CD14-positive monocyte (primary cell): ENCODE measurements at regions not wholly inside any gene's neighbourhood (a gene's known extent, or its start where the extent isn't known, plus 50 kb on each side); places are given as distances from the start of the nearest gene placed in this dataset.

ENCODE experiments used
- DNase-seq, 3 donors: peaks; one replicate each; pipeline ENCODE4 v3.0.0-alpha.2; 2011 to 2022
- H2AFZ ChIP-seq: 2 replicates; pipeline ENCODE4 v1.6.0; 2012; ENCODE audit warnings: mild to moderate bottlenecking, low read depth, low read length, inconsistent platforms; ENCODE audit not compliant: insufficient read depth, poor library complexity, severe bottlenecking
- H3K27ac ChIP-seq, 2 donors: 1 replicate in 1 of 2; 2 replicates in 1 of 2; pipeline ENCODE4 v1.5.1; 2012 to 2013; ENCODE audit warnings: low read length in 2 of 2, control low read depth in 1 of 2, inconsistent platforms in 1 of 2, low read depth in 1 of 2, mild to moderate bottlenecking in 1 of 2
- H3K27me3 ChIP-seq, 2 donors: one replicate each; pipeline versions ENCODE4 v1.6.0 to v1.6.1; 2011 to 2013; ENCODE audit warnings: low read length in 2 of 2; ENCODE audit not compliant: control insufficient read depth in 2 of 2, insufficient read depth in 2 of 2
- H3K36me3 ChIP-seq, 2 donors: replicated peaks in 1 of 2; 1 replicate in 1 of 2; 2 replicates in 1 of 2; pipeline versions ENCODE4 v1.5.1 to v1.6.1; 2012 to 2013; ENCODE audit warnings: low read length in 2 of 2, control low read depth in 1 of 2, inconsistent platforms in 1 of 2, mild to moderate bottlenecking in 1 of 2; ENCODE audit not compliant: insufficient read depth in 2 of 2, control insufficient read depth in 1 of 2
- H3K4me1 ChIP-seq, 2 donors: 1 replicate in 1 of 2; 2 replicates in 1 of 2; pipeline versions ENCODE4 v1.5.1 to v1.6.1; 2012 to 2013; ENCODE audit warnings: low read length in 2 of 2, control low read depth in 1 of 2, inconsistent platforms in 1 of 2, mild to moderate bottlenecking in 1 of 2, moderate library complexity in 1 of 2; ENCODE audit not compliant: insufficient read depth in 2 of 2, control insufficient read depth in 1 of 2
- H3K4me2 ChIP-seq: replicated peaks from 2 replicates; pipeline ENCODE3; 2012; ENCODE audit warnings: low read length, moderate library complexity, mild to moderate bottlenecking; ENCODE audit not compliant: poor library complexity, severe bottlenecking; ENCODE audit errors: extremely low read depth
- H3K4me3 ChIP-seq, 3 experiments: fragments of 200-600 bp in 1 of 3; sonication (generic) in 1 of 3; replicated peaks in 1 of 3; 1 replicate in 2 of 3; 2 replicates in 1 of 3; pipeline ENCODE4 v1.5.1; 2011 to 2013; ENCODE audit warnings: low read length in 3 of 3, mild to moderate bottlenecking in 3 of 3, control low read depth in 2 of 3, low read depth in 2 of 3, inconsistent platforms in 1 of 3, moderate library complexity in 1 of 3
- H3K79me2 ChIP-seq: 2 replicates; pipeline ENCODE4 v1.6.0; 2012; ENCODE audit warnings: mild to moderate bottlenecking, control low read depth, inconsistent platforms, low read length, moderate library complexity; ENCODE audit not compliant: insufficient read depth
- H3K9ac ChIP-seq: 2 replicates; pipeline ENCODE4 v1.6.0; 2017; ENCODE audit warnings: low read length, mild to moderate bottlenecking; ENCODE audit not compliant: insufficient read depth, poor library complexity, severe bottlenecking
- H3K9me3 ChIP-seq, 2 donors: replicated peaks in 1 of 2; 1 replicate in 1 of 2; 2 replicates in 1 of 2; pipeline versions ENCODE4 v1.5.1 to v1.6.1; 2012 to 2013; ENCODE audit warnings: low read length in 2 of 2, control low read depth in 1 of 2; ENCODE audit not compliant: control insufficient read depth in 1 of 2, insufficient read depth in 1 of 2
- H4K20me1 ChIP-seq: 2 replicates; pipeline ENCODE4 v1.6.0; 2012; ENCODE audit warnings: mild to moderate bottlenecking, low read length, control low read depth, moderate library complexity; ENCODE audit not compliant: insufficient read depth
- H3K27ac Mint-ChIP-seq, 7 donors: one replicate each; pipeline ENCODE4 v1.8.0; 2020; ENCODE audit warnings: mild to moderate bottlenecking in 7 of 7, mixed read lengths in 7 of 7, moderate library complexity in 6 of 7, inconsistent platforms in 2 of 7
- H3K27me3 Mint-ChIP-seq, 3 donors: one replicate each; pipeline ENCODE4 v1.8.0; 2021 to 2022; ENCODE audit warnings: low read depth in 3 of 3, mild to moderate bottlenecking in 3 of 3, mixed read lengths in 3 of 3, moderate library complexity in 3 of 3, inconsistent platforms in 1 of 3
- H3K36me3 Mint-ChIP-seq, 2 donors: one replicate each; pipeline ENCODE4 v1.8.0; 2020; ENCODE audit warnings: mixed read lengths in 2 of 2, inconsistent platforms in 1 of 2, mild to moderate bottlenecking in 1 of 2
- H3K4me1 Mint-ChIP-seq: one replicate; pipeline ENCODE4 v1.8.0; 2020; ENCODE audit warnings: mild to moderate bottlenecking, mixed read lengths
- H3K4me3 Mint-ChIP-seq, 2 donors: one replicate each; pipeline ENCODE4 v1.8.0; 2020; ENCODE audit warnings: mild to moderate bottlenecking in 2 of 2, mixed read lengths in 2 of 2, moderate library complexity in 1 of 2
- H3K9me3 Mint-ChIP-seq, 7 donors: one replicate each; pipeline ENCODE4 v1.8.0; 2020 to 2022; ENCODE audit warnings: mixed read lengths in 7 of 7, mild to moderate bottlenecking in 6 of 7, moderate library complexity in 6 of 7, inconsistent platforms in 2 of 7
- CTCF ChIP-seq: fragments of 200-600 bp; IDR thresholded peaks from one replicate; pipeline ENCODE4 v1.8.0; 2022; ENCODE audit warnings: antibody characterized with exemption, mild to moderate bottlenecking
- WGBS: methylation state at CpG from one replicate; pipeline ENCODE4 v1.1.5; 2013; ENCODE audit warnings: missing lambda C conversion rate; ENCODE audit not compliant: insufficient coverage; 5-methylcytosine and 5-hydroxymethylcytosine counted together
- intact Hi-C, 2 donors: fragments of 100-400 bp; cut with micrococcal nuclease; formaldehyde crosslinking; loops; one replicate each; pipeline versions ENCODE4 v1.15.0 to v1.15.1; 2023

GRCh38 chr3:35012214-35012613 lies 627.1 kb upstream of the ARPP21 start:
- peaks cover 0 to 9% (median 4%) of the 10 kb centered on the region in 7 donors for H3K9me3 Mint-ChIP-seq
- Histone ChIP-seq H3K36me3 (no peaks in the 10 kb centered on the region), H4K20me1 (no peaks in the 10 kb centered on the region), H3K27me3 (no peaks in the 10 kb centered on the region), H3K4me1 (no peaks in the 10 kb centered on the region), H2AFZ (no peak overlapping the region), H3K4me2 (no peak overlapping the region), H3K9ac (no peak overlapping the region), H3K79me2 (no peaks in the 10 kb centered on the region), H3K9me3 (peaks cover 0 to 13% of the 10 kb centered on the region in 2 donors), H3K27ac (no peak overlapping the region), H3K4me3 (no peak overlapping the region)
- WGBS, result no CpG with 5 or more reads among the region's 1 CpG
- no peaks in the 10 kb centered on the region for H3K4me1 Mint-ChIP-seq
- no peaks in the 10 kb centered on the region for H3K36me3 Mint-ChIP-seq
- peaks cover 0 to 2% (median 0%) of the 10 kb centered on the region in 3 donors for H3K27me3 Mint-ChIP-seq
- intact Hi-C loops, result no loop called here
- DNase-seq, result no peak
- no peak overlapping the region for H3K4me3 Mint-ChIP-seq
- H3K27ac Mint-ChIP-seq, result no peak overlapping the region
- no peak for TF ChIP-seq CTCF

- Histone ChIP-seq H3K9me3 (peaks cover 22 to 28% of the 10 kb centered on the region in 2 donors), H3K27me3 (no peaks in the 10 kb centered on the region), H3K4me2 (no peak overlapping the region), H2AFZ (no peak overlapping the region), H3K4me3 (no peak overlapping the region), H3K36me3 (no peaks in the 10 kb centered on the region), H3K27ac (no peak overlapping the region), H3K79me2 (no peaks in the 10 kb centered on the region), H3K9ac (no peak overlapping the region), H3K4me1 (no peaks in the 10 kb centered on the region), H4K20me1 (no peaks in the 10 kb centered on the region)
- H3K4me1 Mint-ChIP-seq, result no peaks in the 10 kb centered on the region
- no CpG with 5 or more reads among the region's 2 CpGs for WGBS
- no peak for DNase-seq
- peaks cover 6 to 29% (median 20%) of the 10 kb centered on the region in 7 donors for H3K9me3 Mint-ChIP-seq
- H3K27ac Mint-ChIP-seq, result no peak overlapping the region
- no peak for TF ChIP-seq CTCF
- no peak overlapping the region for H3K4me3 Mint-ChIP-seq
- peaks cover 0 to 1% (median 0%) of the 10 kb centered on the region in 3 donors for H3K27me3 Mint-ChIP-seq
- H3K36me3 Mint-ChIP-seq, result no peaks in the 10 kb centered on the region
- intact Hi-C loops, result no loop called here
These were observed 611.2 kb upstream of the ARPP21 start for GRCh38 chr3:35028157-35028556.
